Epithelial cell of proximal tubule (primary cell): ENCODE measurements at regions not wholly inside any gene's neighbourhood (a gene's known extent, or its start where the extent isn't known, plus 50 kb on each side); places are given as distances from the start of the nearest gene placed in this dataset.

Source experiments
- DNase-seq: peaks from one replicate; pipeline ENCODE4 v3.0.0-alpha.2; 2011; ENCODE audit warnings: low read depth
- H3K4me3 ChIP-seq: 2 replicates; pipeline ENCODE4 v1.5.1; 2011; ENCODE audit warnings: low read depth, mild to moderate bottlenecking, low read length
- CTCF ChIP-seq: conservative IDR thresholded peaks from 2 replicates; pipeline ENCODE4 v1.5.1; 2012; ENCODE audit warnings: low read depth, mild to moderate bottlenecking, low read length

DNA sequence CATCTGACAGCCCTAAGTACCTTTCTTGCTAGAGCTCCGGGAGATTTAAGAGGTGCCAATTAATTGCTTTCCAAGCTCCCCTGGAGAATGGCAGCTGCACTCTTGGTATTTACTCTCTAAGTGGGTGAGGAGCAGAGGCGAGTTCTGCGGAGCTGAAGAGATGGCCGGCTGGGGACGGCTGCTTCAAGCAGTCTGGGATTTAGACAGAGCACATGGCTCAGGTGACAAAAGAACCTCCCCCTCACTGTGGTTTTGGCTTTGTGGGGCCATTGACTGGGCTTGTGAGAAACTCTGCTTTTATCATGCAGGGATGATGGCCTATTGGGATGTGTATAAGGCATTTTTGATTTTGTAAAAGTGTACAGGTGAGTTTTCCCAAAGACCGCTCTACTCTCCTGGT lies 239.3 kb upstream of the EEF2KMT start:
- DNase-seq = no peak
- no peak overlapping the region for H3K4me3 ChIP-seq
- no peak for TF ChIP-seq CTCF

GRCh38 chr16:5333991-5334390 lies 236.4 kb upstream of the EEF2KMT start:
- DNase-seq = no peak
- TF ChIP-seq CTCF = no peak
- no peak overlapping the region for H3K4me3 ChIP-seq

- no peak for TF ChIP-seq CTCF
- DNase-seq = no peak
- H3K4me3 ChIP-seq = no peak overlapping the region
Measured at GRCh38 chr16:5333126-5333525, 235.5 kb upstream of the EEF2KMT start.

- no peak overlapping the region for H3K4me3 ChIP-seq
- no peak for DNase-seq
- no peak for TF ChIP-seq CTCF
Measured at GRCh38 chr16:5330058-5330457, 232.5 kb upstream of the EEF2KMT start.

DNA sequence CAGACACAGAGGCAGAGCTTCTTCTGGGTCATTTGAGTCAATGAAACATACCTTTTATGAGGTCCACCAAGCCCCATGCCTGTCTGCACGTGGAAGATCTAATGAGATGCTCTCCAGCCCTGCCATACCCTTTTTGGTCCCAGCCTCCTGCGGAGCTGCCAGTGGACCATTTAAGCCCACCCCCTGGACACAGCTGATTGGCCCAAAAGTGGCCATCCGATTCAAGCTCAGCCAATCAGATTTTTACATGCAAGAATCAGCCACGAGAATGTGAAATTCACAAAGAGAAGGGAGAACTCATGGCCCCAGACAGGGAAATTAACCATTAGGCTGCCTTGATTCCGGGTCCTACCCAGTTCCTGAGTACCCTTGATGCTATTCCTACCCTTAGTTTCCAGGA lies 231.0 kb upstream of the EEF2KMT start:
- no peak for DNase-seq
- H3K4me3 ChIP-seq = no peak overlapping the region
- TF ChIP-seq CTCF = no peak

DNA sequence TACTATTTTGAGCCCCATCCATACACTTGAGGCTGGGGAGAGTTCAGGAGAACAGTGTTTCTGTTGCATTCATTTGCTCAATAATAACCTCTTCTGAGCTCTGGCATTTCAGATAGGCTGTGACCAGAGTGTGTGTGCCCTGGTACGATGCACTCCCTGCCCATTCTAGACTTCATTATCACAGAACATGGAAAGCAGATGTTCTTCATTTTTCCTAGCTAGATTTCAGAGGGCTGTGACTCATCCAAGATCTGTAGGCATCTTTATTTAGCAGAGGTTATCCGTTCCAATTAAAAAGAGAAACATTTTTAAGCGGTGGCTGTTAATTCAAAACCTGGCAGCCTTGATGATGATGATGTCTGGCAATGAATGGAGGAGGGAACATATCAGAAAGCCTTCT lies 228.8 kb upstream of the EEF2KMT start:
- no peak overlapping the region for H3K4me3 ChIP-seq
- TF ChIP-seq CTCF = no peak
- DNase-seq = no peak

DNA sequence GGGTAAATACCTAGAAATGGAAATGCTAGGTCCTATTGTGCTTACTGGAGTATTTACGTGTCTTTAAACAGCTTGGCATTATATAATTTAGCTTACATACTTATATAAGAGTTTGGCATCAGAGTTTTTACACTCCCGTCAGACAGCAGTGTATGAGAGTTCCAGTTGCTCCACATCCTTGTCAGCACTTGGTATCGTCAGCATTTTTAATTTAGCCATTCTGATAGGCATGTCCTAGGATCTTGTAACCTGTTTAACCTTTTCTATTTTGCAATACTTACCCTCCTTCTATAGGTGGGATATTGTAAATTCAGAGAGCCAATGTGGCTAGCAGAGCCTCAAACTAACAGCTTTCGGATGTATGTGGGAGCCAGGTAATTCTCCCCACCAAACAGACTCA lies 228.3 kb upstream of the EEF2KMT start:
- no peak for TF ChIP-seq CTCF
- no peak overlapping the region for H3K4me3 ChIP-seq
- no peak for DNase-seq
